HCT116 (cell line): ENCODE measurements at regions not wholly inside any gene's neighbourhood (a gene's known extent, or its start where the extent isn't known, plus 50 kb on each side); places are given as distances from the start of the nearest gene placed in this dataset.

Source experiments
- ATAC-seq: fragments of 200-7000 bp; cut with Tn5 transposase; 2 replicates; pipeline ENCODE4 v1.9.1; 2020; ENCODE audit warnings: mild to moderate bottlenecking, moderate library complexity
- BruUV-seq: library from RNA; stranded (reverse); fragments of 400-500 nt; replicated peaks from 2 replicates; lab custom pipeline; 2021; lab: Mats Ljungman, UMichigan
- CTCF ChIA-PET: fragments of 300-600 bp; sonication (Branson Sonifier 250); formaldehyde crosslinking; loops from one replicate; lab custom pipeline; 2021; ENCODE audit warnings: antibody characterized with exemption; lab: Charles Lee
- POLR2A ChIA-PET: fragments of 300-600, 350-600 bp; sonication (Branson Sonifier 250); formaldehyde crosslinking; loops from one replicate; lab custom pipeline; 2021; ENCODE audit warnings: antibody characterized with exemption; lab: Charles Lee
- RAD21 ChIA-PET, 2 experiments: fragments of 300-600 bp; sonication (Branson Sonifier 250); formaldehyde crosslinking; loops; one replicate each; lab custom pipeline; 2023; ENCODE audit warnings: low total read pairs in 2 of 2; ENCODE audit not compliant: uncharacterized antibody in 2 of 2, unreplicated experiment in 2 of 2, low non-redundant PET in 1 of 2; lab: Charles Lee
- DNase-seq: peaks from one replicate; pipeline ENCODE4 v3.0.0-alpha.2; 2010; ENCODE audit warnings: low read depth, low spot score
- H2AFZ ChIP-seq: fragments of 200-600 bp; shearing (Covaris generic), sonication (generic); 2 replicates; pipeline ENCODE4 v1.6.1; 2017; ENCODE audit warnings: low read depth, mixed run types, mixed read lengths, antibody characterized with exemption, low read length; ENCODE audit not compliant: poor library complexity, severe bottlenecking
- H3K27ac ChIP-seq: 2 replicates; pipeline ENCODE4 v1.5.1; 2012; ENCODE audit warnings: low read depth, low read length
- H3K27me3 ChIP-seq: fragments of 200-600 bp; sonication (generic); 2 replicates; pipeline ENCODE4 v1.6.1; 2016; ENCODE audit warnings: mixed run types, low read length, mixed read lengths; ENCODE audit not compliant: insufficient read depth
- H3K36me3 ChIP-seq, 2 experiments: fragments of 200-500 bp in 1 of 2; fragments of 200-600 bp in 1 of 2; sonication (Bioruptor generic) in 1 of 2; sonication (generic) in 1 of 2; 2 replicates each; pipeline versions ENCODE4 v1.5.1 to v1.6.1; 2014 to 2016; ENCODE audit warnings: low read length in 2 of 2, inconsistent platforms in 1 of 2, mixed read lengths in 1 of 2, mixed run types in 1 of 2; ENCODE audit not compliant: insufficient read depth in 2 of 2, control insufficient read depth in 1 of 2
- H3K4me1 ChIP-seq, 2 experiments: fragments of 200-600 bp in 1 of 2; sonication (generic) in 1 of 2; 2 replicates each; pipeline versions ENCODE4 v1.5.1 to v1.6.1; 2012 to 2017; ENCODE audit warnings: low read length in 2 of 2, inconsistent platforms in 1 of 2, mild to moderate bottlenecking in 1 of 2, mixed read lengths in 1 of 2, mixed run types in 1 of 2, moderate library complexity in 1 of 2; ENCODE audit not compliant: insufficient read depth in 2 of 2, control insufficient read depth in 1 of 2
- H3K4me2 ChIP-seq: fragments of 200-600 bp; sonication (generic); 2 replicates; pipeline ENCODE4 v1.6.1; 2017; ENCODE audit warnings: mixed run types, low read length, mixed read lengths
- H3K4me3 ChIP-seq, 2 experiments: fragments of 200-600 bp in 1 of 2; sonication (generic) in 1 of 2; replicated peaks in 1 of 2; 2 replicates each; pipeline ENCODE4 v1.5.1; 2011 to 2016; ENCODE audit warnings: low read length in 2 of 2, control low read depth in 1 of 2, low read depth in 1 of 2, mild to moderate bottlenecking in 1 of 2, mixed read lengths in 1 of 2, mixed run types in 1 of 2
- H3K79me2 ChIP-seq: fragments of 200-600 bp; sonication (generic); 2 replicates; pipeline ENCODE4 v1.6.1; 2017; ENCODE audit warnings: mild to moderate bottlenecking, mixed run types, low read length, moderate library complexity, mixed read lengths; ENCODE audit not compliant: insufficient read depth
- H3K9ac ChIP-seq: fragments of 200-600 bp; sonication (generic); 2 replicates; pipeline ENCODE4 v1.6.1; 2016; ENCODE audit warnings: low read length, mixed read lengths
- H3K9me2 ChIP-seq: fragments of 200-600 bp; sonication (generic), shearing (Covaris generic); 2 replicates; pipeline ENCODE4 v1.6.1; 2017; ENCODE audit warnings: mixed run types, mild to moderate bottlenecking, moderate library complexity; ENCODE audit not compliant: insufficient read depth
- H3K9me3 ChIP-seq, 2 experiments: fragments of 200-500 bp in 1 of 2; fragments of 200-600 bp in 1 of 2; sonication (Bioruptor generic) in 1 of 2; sonication (generic) in 1 of 2; 2 replicates each; pipeline ENCODE4 v1.6.1; 2014 to 2017; ENCODE audit warnings: low read length in 2 of 2, mixed read lengths in 2 of 2, inconsistent platforms in 1 of 2, low read depth in 1 of 2, mild to moderate bottlenecking in 1 of 2, mixed run types in 1 of 2, moderate library complexity in 1 of 2; ENCODE audit not compliant: control insufficient read depth in 1 of 2, insufficient read depth in 1 of 2
- H4K20me1 ChIP-seq: fragments of 200-600 bp; sonication (generic), shearing (Covaris generic); 2 replicates; pipeline ENCODE4 v1.6.1; 2017; ENCODE audit warnings: mixed run types, mild to moderate bottlenecking, moderate library complexity; ENCODE audit not compliant: insufficient read depth
- ATF3 ChIP-seq: IDR thresholded peaks from 2 replicates; pipeline ENCODE4 v1.6.1; 2012
- CBX3 ChIP-seq: IDR thresholded peaks from 2 replicates; pipeline ENCODE4 v1.6.1; 2012; ENCODE audit warnings: low read depth
- CEBPB ChIP-seq: IDR thresholded peaks from 2 replicates; pipeline ENCODE4 v1.6.1; 2012; ENCODE audit warnings: low read depth
- EGR1 ChIP-seq: IDR thresholded peaks from 2 replicates; pipeline ENCODE4 v1.6.1; 2012; ENCODE audit warnings: low read depth
- ELF1 ChIP-seq: IDR thresholded peaks from 2 replicates; pipeline ENCODE4 v1.6.1; 2012; ENCODE audit warnings: low read depth, borderline replicate concordance
- EZH2 ChIP-seq: fragments of 200-600 bp; sonication (generic); IDR thresholded peaks from 2 replicates; pipeline ENCODE4 v1.6.1; 2017; ENCODE audit warnings: antibody characterized with exemption, mixed run types
- EZH2phosphoT487 ChIP-seq: fragments of 200-600 bp; IDR thresholded peaks from 2 replicates; pipeline ENCODE4 v1.6.1; 2018; ENCODE audit warnings: antibody characterized with exemption, borderline replicate concordance
- FOSL1 ChIP-seq: IDR thresholded peaks from 2 replicates; pipeline ENCODE4 v1.6.1; 2012; ENCODE audit warnings: low read depth
- JUND ChIP-seq: IDR thresholded peaks from 2 replicates; pipeline ENCODE4 v1.6.1; 2012
- MAX ChIP-seq: IDR thresholded peaks from 2 replicates; pipeline ENCODE4 v1.6.1; 2012
- POLR2AphosphoS5 ChIP-seq: IDR thresholded peaks from 2 replicates; pipeline ENCODE4 v1.6.1; 2011; ENCODE audit warnings: mild to moderate bottlenecking, low read depth, low read length, moderate library complexity
- SIN3A ChIP-seq: IDR thresholded peaks from 2 replicates; pipeline ENCODE4 v1.6.1; 2012; ENCODE audit warnings: low read depth
- SP1 ChIP-seq: IDR thresholded peaks from 2 replicates; pipeline ENCODE4 v1.6.1; 2012; ENCODE audit warnings: low read depth
- TCF7L2 ChIP-seq: IDR thresholded peaks from 2 replicates; pipeline ENCODE4 v1.7.0; 2011; ENCODE audit warnings: borderline replicate concordance, inconsistent platforms; ENCODE audit not compliant: insufficient read depth, insufficient read length; ENCODE audit errors: extremely low read depth
- YY1 ChIP-seq: IDR thresholded peaks from 2 replicates; pipeline ENCODE4 v1.6.1; 2011; ENCODE audit warnings: low read length, low read depth, moderate library complexity, mild to moderate bottlenecking; ENCODE audit not compliant: insufficient replicate concordance; ENCODE audit errors: extremely low read depth
- ZBTB33 ChIP-seq: IDR thresholded peaks from 2 replicates; pipeline ENCODE4 v1.6.1; 2011; ENCODE audit warnings: mild to moderate bottlenecking, low read length, moderate library complexity; ENCODE audit not compliant: insufficient replicate concordance; ENCODE audit errors: extremely low read depth
- ZFX ChIP-seq: fragments of 450-650 bp; IDR thresholded peaks from 2 replicates; pipeline ENCODE4 v1.6.1; 2017
- ZNF274 ChIP-seq: fragments of 200-500 bp; sonication (Bioruptor generic); IDR thresholded peaks from 2 replicates; pipeline ENCODE4 v1.6.1; 2014; ENCODE audit warnings: mild to moderate bottlenecking, low read depth, low read length, inconsistent platforms
- intact Hi-C: fragments of 100-400 bp; cut with micrococcal nuclease; formaldehyde crosslinking; loops from 2 replicates; pipeline ENCODE4 v1.10.0; 2022

- ChIA-PET RAD21 (no interaction called here), CTCF (no interaction called here), POLR2A (no interaction called here)
- Histone ChIP-seq H3K4me1 (no peaks in the 10 kb centered on the region), H3K9ac (no peak overlapping the region), H3K36me3 (no peaks in the 10 kb centered on the region), H3K27ac (no peak overlapping the region), H3K79me2 (no peaks in the 10 kb centered on the region), H3K4me3 (no peak overlapping the region), H3K4me2 (no peak overlapping the region), H4K20me1 (no peaks in the 10 kb centered on the region), H3K9me3 (no peaks in the 10 kb centered on the region), H3K9me2 (no peaks in the 10 kb centered on the region), H3K27me3 (no peaks in the 10 kb centered on the region), H2AFZ (no peak overlapping the region)
- intact Hi-C loops: no loop called here
- DNase-seq: no peak
- ATAC-seq: no peak
- TF ChIP-seq CBX3 (no peak), EGR1 (no peak), JUND (no peak), SP1 (no peak), SIN3A (no peak), POLR2AphosphoS5 (no peak), ATF3 (no peak), YY1 (no peak), ZNF274 (no peak), FOSL1 (no peak), ZBTB33 (no peak), MAX (no peak), ZFX (no peak), CEBPB (no peak), TCF7L2 (no peak), ELF1 (no peak), EZH2 (no peak), EZH2phosphoT487 (no peak)
- no TSS peak for BruUV-seq
Measured at GRCh38 chr9:79292731-79293280, 279.0 kb upstream of the TLE4 start.
